KMS-11 (cell line): ENCODE measurements at regions not wholly inside any gene's neighbourhood (a gene's known extent, or its start where the extent isn't known, plus 50 kb on each side); places are given as distances from the start of the nearest gene placed in this dataset.

Experiments used
- H2AFZ ChIP-seq: fragments of 200-600 bp; sonication (generic); 2 replicates; pipeline ENCODE4 v1.6.1; 2016; ENCODE audit warnings: antibody characterized with exemption, mixed run types, low read depth
- H3K27ac ChIP-seq: fragments of 200-600 bp; sonication (generic); 2 replicates; pipeline ENCODE4 v1.6.1; 2016; ENCODE audit warnings: mild to moderate bottlenecking, mixed run types
- H3K27me3 ChIP-seq: fragments of 200-600 bp; sonication (generic); 2 replicates; pipeline ENCODE4 v1.6.1; 2017; ENCODE audit warnings: mild to moderate bottlenecking, low read depth, mixed run types, moderate library complexity; ENCODE audit not compliant: insufficient read depth
- H3K36me3 ChIP-seq: fragments of 200-600 bp; sonication (generic); 2 replicates; pipeline ENCODE4 v1.6.1; 2017; ENCODE audit warnings: mild to moderate bottlenecking, mixed run types; ENCODE audit not compliant: insufficient read depth
- H3K4me1 ChIP-seq: fragments of 200-600 bp; sonication (generic); 2 replicates; pipeline ENCODE4 v1.6.1; 2016; ENCODE audit warnings: mild to moderate bottlenecking, low read depth, mixed run types; ENCODE audit not compliant: poor library complexity, severe bottlenecking
- H3K4me2 ChIP-seq: fragments of 200-600 bp; sonication (generic); 2 replicates; pipeline ENCODE4 v1.7.0; 2016; ENCODE audit warnings: mild to moderate bottlenecking, mixed run types
- H3K4me3 ChIP-seq: fragments of 200-600 bp; sonication (generic); IDR thresholded peaks from 2 replicates; pipeline ENCODE4 v1.6.1; 2017; ENCODE audit warnings: low read depth, low read length, mixed read lengths; ENCODE audit not compliant: insufficient read depth
- H3K79me2 ChIP-seq: fragments of 200-600 bp; sonication (generic); 2 replicates; pipeline ENCODE4 v1.6.1; 2016; ENCODE audit warnings: low read depth, mixed run types; ENCODE audit not compliant: insufficient read depth
- H3K9ac ChIP-seq: fragments of 200-600 bp; sonication (generic); 2 replicates; pipeline ENCODE4 v1.6.1; 2016; ENCODE audit warnings: mild to moderate bottlenecking, mixed run types
- H4K20me1 ChIP-seq: fragments of 200-600 bp; sonication (generic); 2 replicates; pipeline ENCODE4 v1.6.1; 2016; ENCODE audit warnings: mild to moderate bottlenecking, mixed run types; ENCODE audit not compliant: insufficient read depth
- TF ChIP-seq, protein P1 (sequence below): fragments of 200-600 bp; sonication (generic); conservative IDR thresholded peaks from 2 replicates; pipeline ENCODE4 v1.6.1; 2017; ENCODE audit warnings: low read depth, mild to moderate bottlenecking, antibody characterized with exemption, low read length, moderate library complexity, mixed read lengths

DNA sequence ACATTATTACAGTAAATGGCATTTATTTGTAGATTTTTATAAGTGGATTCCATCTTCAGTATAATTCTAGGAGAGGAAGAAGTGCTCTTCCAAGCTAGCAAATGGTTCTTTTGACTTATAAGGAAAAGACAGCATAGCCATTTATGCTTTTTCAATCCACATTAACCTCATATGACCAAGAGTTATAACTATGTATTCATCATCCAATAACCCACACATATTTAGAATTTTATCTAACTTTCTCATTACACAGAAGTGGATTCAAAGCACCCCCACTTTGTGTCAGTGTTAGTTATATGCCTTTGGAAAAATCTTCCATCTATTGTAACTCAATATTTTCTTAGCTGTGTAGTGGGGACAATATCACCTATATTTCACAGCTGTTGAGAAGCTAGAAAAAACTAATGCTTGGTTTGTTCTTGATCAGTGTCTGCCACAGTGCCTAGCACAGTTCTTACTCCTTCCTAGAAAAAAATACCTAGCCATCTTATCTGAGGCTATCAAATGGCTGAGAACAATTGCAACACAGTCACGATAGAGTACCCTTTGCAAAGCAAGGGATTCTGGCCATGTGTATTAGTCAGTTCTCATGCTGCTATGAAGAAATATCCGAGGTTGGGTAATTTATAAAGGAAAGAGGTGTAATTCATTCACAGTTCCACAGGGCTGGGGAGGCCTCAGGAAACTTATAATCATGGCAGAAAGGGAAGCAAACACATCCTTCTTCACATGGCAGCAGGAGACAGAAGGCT lies 986.3 kb downstream of the TFAP2A start:
- Histone ChIP-seq H3K4me3 (no peak overlapping the region), H3K4me2 (no peak overlapping the region), H4K20me1 (no peaks in the 10 kb centered on the region), H2AFZ (no peak overlapping the region), H3K79me2 (no peaks in the 10 kb centered on the region), H3K36me3 (no peaks in the 10 kb centered on the region), H3K27ac (no peak overlapping the region), H3K27me3 (no peaks in the 10 kb centered on the region), H3K9ac (no peak overlapping the region), H3K4me1 (no peaks in the 10 kb centered on the region)
- TF ChIP-seq, protein P1, sequence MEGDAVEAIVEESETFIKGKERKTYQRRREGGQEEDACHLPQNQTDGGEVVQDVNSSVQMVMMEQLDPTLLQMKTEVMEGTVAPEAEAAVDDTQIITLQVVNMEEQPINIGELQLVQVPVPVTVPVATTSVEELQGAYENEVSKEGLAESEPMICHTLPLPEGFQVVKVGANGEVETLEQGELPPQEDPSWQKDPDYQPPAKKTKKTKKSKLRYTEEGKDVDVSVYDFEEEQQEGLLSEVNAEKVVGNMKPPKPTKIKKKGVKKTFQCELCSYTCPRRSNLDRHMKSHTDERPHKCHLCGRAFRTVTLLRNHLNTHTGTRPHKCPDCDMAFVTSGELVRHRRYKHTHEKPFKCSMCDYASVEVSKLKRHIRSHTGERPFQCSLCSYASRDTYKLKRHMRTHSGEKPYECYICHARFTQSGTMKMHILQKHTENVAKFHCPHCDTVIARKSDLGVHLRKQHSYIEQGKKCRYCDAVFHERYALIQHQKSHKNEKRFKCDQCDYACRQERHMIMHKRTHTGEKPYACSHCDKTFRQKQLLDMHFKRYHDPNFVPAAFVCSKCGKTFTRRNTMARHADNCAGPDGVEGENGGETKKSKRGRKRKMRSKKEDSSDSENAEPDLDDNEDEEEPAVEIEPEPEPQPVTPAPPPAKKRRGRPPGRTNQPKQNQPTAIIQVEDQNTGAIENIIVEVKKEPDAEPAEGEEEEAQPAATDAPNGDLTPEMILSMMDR = no peak

DNA sequence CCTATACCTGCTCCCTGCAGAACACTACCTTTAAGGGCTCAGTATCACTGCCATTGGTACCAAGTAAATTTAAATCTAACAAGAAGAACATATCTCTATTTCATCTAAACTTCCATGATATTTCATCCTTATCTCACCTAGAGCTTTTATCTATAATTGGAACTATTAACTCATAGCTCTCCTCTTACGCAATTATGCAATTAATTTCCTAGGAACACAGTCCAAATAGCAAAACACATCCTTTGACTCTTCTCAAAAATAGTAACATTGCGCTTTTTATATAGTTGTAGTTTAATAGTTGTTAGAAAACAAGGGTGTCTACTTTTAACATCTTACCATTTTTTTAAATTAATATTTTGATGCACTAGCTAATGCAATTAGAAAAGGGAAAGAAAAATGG lies 986.8 kb upstream of the SLC35B3 start:
- Histone ChIP-seq H3K4me3 (no peak overlapping the region), H3K36me3 (no peaks in the 10 kb centered on the region), H4K20me1 (no peaks in the 10 kb centered on the region), H3K27ac (no peak overlapping the region), H3K4me1 (no peaks in the 10 kb centered on the region), H3K4me2 (no peak overlapping the region), H2AFZ (no peak overlapping the region), H3K27me3 (no peaks in the 10 kb centered on the region), H3K79me2 (no peaks in the 10 kb centered on the region), H3K9ac (no peak overlapping the region)
- TF ChIP-seq, protein P1 = no peak

DNA sequence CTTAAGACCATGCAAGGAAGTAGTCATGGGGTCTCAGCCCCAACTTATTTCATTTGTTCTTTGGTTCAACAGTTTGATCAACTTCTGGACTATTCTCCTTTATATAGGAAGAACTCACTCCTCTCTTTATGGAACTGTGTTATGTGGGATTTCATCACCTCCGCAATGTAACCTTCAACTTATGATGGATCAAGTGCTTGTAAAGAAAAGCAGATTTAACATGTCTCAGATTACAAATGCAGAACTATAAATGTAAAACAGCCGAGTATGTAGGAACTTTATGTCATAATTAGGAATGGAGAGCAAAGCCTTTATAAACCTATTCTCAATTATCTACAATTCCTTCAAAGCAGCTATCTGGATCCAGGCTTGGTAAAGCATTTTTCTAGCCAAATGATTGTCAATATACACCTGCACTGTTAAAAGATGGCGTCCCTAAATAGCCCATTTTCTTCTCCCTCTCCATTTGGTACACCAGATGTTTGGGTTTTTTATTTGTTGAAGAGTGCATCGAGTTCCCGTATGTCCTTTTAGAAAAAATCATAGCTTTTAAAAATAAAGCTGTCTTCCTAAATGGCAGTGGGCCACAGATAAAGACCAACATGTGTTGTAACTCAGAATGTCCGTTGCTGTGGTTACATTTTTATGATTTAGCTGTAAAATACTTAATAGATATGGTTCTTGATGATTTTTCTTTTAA lies 985.1 kb upstream of the SLC35B3 start:
- no peak overlapping the region for H3K27ac ChIP-seq
- no peak overlapping the region for H3K4me2 ChIP-seq
- no peaks in the 10 kb centered on the region for H3K27me3 ChIP-seq
- TF ChIP-seq, protein P1 = no peak
- H3K79me2 ChIP-seq = no peaks in the 10 kb centered on the region
- no peaks in the 10 kb centered on the region for H3K4me1 ChIP-seq
- no peak overlapping the region for H3K4me3 ChIP-seq
- H3K9ac ChIP-seq = no peak overlapping the region
- H2AFZ ChIP-seq = no peak overlapping the region
- no peaks in the 10 kb centered on the region for H4K20me1 ChIP-seq
- no peaks in the 10 kb centered on the region for H3K36me3 ChIP-seq

DNA sequence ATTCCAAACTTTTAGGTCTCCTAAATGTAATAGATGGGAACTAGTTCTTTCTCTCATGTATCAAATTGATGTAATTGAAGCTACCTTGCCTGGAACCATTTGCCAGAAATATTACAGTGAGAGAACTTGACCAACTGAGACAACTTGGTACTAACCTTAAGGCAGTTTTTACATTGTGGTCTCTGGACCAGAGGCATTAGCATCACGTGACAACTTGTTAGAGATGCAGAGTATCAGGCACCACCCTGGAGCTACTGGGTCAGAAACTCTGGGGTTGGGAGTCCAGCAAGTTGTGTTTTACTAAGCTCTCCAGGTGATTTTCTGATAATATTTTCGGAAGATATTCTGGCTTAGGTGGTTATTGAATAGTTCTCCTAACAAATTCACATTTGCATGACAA lies 982.1 kb upstream of the SLC35B3 start:
- H3K79me2 ChIP-seq = no peaks in the 10 kb centered on the region
- H3K4me1 ChIP-seq = no peaks in the 10 kb centered on the region
- H3K27me3 ChIP-seq = no peaks in the 10 kb centered on the region

More for the DNA sequence above, 982.1 kb upstream of the SLC35B3 start:
- Histone ChIP-seq H3K4me2 (no peak overlapping the region), H3K4me3 (no peak overlapping the region), H2AFZ (no peak overlapping the region), H4K20me1 (no peaks in the 10 kb centered on the region), H3K27ac (no peak overlapping the region), H3K36me3 (no peaks in the 10 kb centered on the region), H3K9ac (no peak overlapping the region)
- TF ChIP-seq, protein P1 = no peak
